ENCODE measurements at regions not wholly inside any gene's neighbourhood (a gene's known extent, or its start where the extent isn't known, plus 50 kb on each side); places are given as distances from the start of the nearest gene placed in this dataset.

DNA sequence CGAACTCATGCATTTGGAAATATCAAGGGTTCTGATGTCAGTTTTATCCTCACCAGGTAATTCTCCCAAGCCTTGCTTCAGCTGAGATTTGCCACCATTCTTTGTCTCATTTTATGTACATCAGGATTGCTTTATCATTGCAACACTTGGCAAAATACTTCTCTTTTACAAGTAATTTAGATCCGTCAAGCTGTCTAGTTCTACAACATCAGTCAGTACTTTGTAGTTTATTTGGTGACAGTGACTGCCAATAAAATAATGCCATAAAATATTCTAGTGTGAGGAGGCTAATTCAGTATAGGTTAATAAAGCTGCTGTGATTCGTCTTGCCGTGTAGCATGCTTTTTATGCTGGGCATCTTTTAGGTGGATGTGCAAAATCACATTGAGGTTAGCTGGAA lies 565.3 kb upstream of the SGO1 start:
- CTCF ChIA-PET = no interaction called here
- Histone ChIP-seq H3K36me3 (ENCODE audit: control insufficient read depth in 2 of 2, insufficient read depth in 2 of 2, low read length in 1 of 2) (no peaks in the 10 kb centered on the region), H2AFZ (ENCODE audit: control insufficient read depth, low read depth, low read length) (no peak overlapping the region), H3K9me3 (replicated peaks; ENCODE audit: control insufficient read depth, insufficient read depth, low read length) (no peaks in the 10 kb centered on the region), H4K20me1 (ENCODE audit: control insufficient read depth, insufficient read depth) (no peaks in the 10 kb centered on the region), H3K27ac (ENCODE audit: control insufficient read depth, insufficient read depth) (no peak overlapping the region), H3K9ac (ENCODE audit: control insufficient read depth, insufficient read depth, low read length) (no peak overlapping the region), H3K4me2 (ENCODE audit: control insufficient read depth, insufficient read depth) (no peak overlapping the region), H3K79me2 (ENCODE audit: control insufficient read depth, insufficient read depth, low read length) (no peaks in the 10 kb centered on the region), H3K4me3 (no peak overlapping the region), H3K27me3 (replicated peaks in 1 of 2; ENCODE audit: control insufficient read depth in 2 of 2, insufficient read depth in 2 of 2, low read length in 1 of 2) (no peaks in the 10 kb centered on the region), H3K4me1 (ENCODE audit: control insufficient read depth, insufficient read depth, low read length) (no peaks in the 10 kb centered on the region)
- no peak for FAIRE-seq
- in situ Hi-C loops (cut with MboI) = no loop called here
- ATAC-seq = no peak
- SMC1A ChIA-PET (ENCODE audit: uncharacterized antibody, unreplicated experiment) = interaction anchor here (1.2 kb wide), 1 partner anchor 9 kb away, joined by 3 read pairs; no protein-coding TSS in a partner anchor
- TF ChIP-seq MAX (IDR thresholded peaks at IDR 0.05; ENCODE audit: low read depth, low read length) (no peak), ZNF274 (IDR thresholded peaks at IDR 0.05; ENCODE audit: insufficient read depth, insufficient read length) (no peak), HDGF (IDR thresholded peaks at IDR 0.05) (no peak), POLR2A (IDR thresholded peaks at IDR 0.05; ENCODE audit: low read depth, low read length) (no peak), TAF1 (IDR thresholded peaks at IDR 0.05; ENCODE audit: borderline replicate concordance, low read depth, low read length) (no peak), GABPA (IDR thresholded peaks at IDR 0.05; ENCODE audit: low read depth) (no peak), ZBTB40 (IDR thresholded peaks at IDR 0.05; ENCODE audit: borderline replicate concordance) (no peak), E2F4 (IDR thresholded peaks at IDR 0.05; ENCODE audit: low read depth, low read length) (no peak), MTA3 (IDR thresholded peaks at IDR 0.05; ENCODE audit: borderline replicate concordance, low read length) (no peak), TCF7 (IDR thresholded peaks at IDR 0.05; ENCODE audit: borderline replicate concordance) (no peak), CREM (IDR thresholded peaks at IDR 0.05; ENCODE audit: low read depth) (no peak), JUND (IDR thresholded peaks at IDR 0.05; ENCODE audit: low read depth, low read length) (no peak), ASH2L (IDR thresholded peaks at IDR 0.05; ENCODE audit: borderline replicate concordance, low read depth) (no peak), CHD2 (IDR thresholded peaks at IDR 0.05; ENCODE audit: borderline replicate concordance, low read depth, low read length) (no peak), SIX5 (IDR thresholded peaks at IDR 0.05; ENCODE audit: low read depth, low read length, severe bottlenecking) (no peak)
- 40% methylated on average over 4 of the region's 4 CpGs for WGBS (ENCODE audit: insufficient coverage, insufficient replicate concordance, low lambda C conversion rate, missing lambda C conversion rate)
- intact Hi-C loops (cut with micrococcal nuclease; ENCODE audit: unreplicated experiment) = no loop called here
- BruUV-seq (replicated peaks) = no TSS peak
- no peak for DNase-seq (ENCODE audit: low read depth, low spot score)
- RAD21 ChIA-PET (ENCODE audit: unreplicated experiment) = no interaction called here
- POLR2A ChIA-PET = no interaction called here
